ENCODE measurements at regions not wholly inside any gene's neighbourhood (a gene's known extent, or its start where the extent isn't known, plus 50 kb on each side); places are given as distances from the start of the nearest gene placed in this dataset.

GRCh38 chr11:97764605-97765004, 1256.1 kb upstream of the CNTN5 start:
- ATAC-seq (ENCODE audit: low read depth) (no peak), DNase-seq (no peak)
- no CpG with 5 or more reads among the region's 2 CpGs for WGBS (ENCODE audit: insufficient coverage)
- no peaks in the 10 kb centered on the region for H3K9me3 Mint-ChIP-seq (ENCODE audit: insufficient read depth)
- no peak overlapping the region for H3K9ac ChIP-seq (ENCODE audit: low read length)
- intact Hi-C loops (cut with micrococcal nuclease) = no loop called here
- H3K79me2 ChIP-seq (ENCODE audit: control insufficient read depth, insufficient read depth, low read length) = no peaks in the 10 kb centered on the region
- H3K4me1 Mint-ChIP-seq = no peaks in the 10 kb centered on the region
- ChIA-PET CTCF (no interaction called here), POLR2A (no interaction called here)
- no peak for TF ChIP-seq EZH2 (IDR thresholded peaks at IDR 0.05; ENCODE audit: borderline replicate concordance, insufficient read depth, low read depth, low read length, poor library complexity, severe bottlenecking)
- TF ChIP-seq, protein P1, sequence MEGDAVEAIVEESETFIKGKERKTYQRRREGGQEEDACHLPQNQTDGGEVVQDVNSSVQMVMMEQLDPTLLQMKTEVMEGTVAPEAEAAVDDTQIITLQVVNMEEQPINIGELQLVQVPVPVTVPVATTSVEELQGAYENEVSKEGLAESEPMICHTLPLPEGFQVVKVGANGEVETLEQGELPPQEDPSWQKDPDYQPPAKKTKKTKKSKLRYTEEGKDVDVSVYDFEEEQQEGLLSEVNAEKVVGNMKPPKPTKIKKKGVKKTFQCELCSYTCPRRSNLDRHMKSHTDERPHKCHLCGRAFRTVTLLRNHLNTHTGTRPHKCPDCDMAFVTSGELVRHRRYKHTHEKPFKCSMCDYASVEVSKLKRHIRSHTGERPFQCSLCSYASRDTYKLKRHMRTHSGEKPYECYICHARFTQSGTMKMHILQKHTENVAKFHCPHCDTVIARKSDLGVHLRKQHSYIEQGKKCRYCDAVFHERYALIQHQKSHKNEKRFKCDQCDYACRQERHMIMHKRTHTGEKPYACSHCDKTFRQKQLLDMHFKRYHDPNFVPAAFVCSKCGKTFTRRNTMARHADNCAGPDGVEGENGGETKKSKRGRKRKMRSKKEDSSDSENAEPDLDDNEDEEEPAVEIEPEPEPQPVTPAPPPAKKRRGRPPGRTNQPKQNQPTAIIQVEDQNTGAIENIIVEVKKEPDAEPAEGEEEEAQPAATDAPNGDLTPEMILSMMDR (IDR thresholded peaks at IDR 0.05) = no peak
- no peak overlapping the region for H3K27ac Mint-ChIP-seq
- H3K4me2 ChIP-seq (replicated peaks; ENCODE audit: low read depth, low read length, poor library complexity, severe bottlenecking) = no peak overlapping the region
- H3K4me1 ChIP-seq (ENCODE audit: control insufficient read depth in 2 of 2, insufficient read depth in 2 of 2, low read length in 2 of 2) = no peaks in the 10 kb centered on the region
- H4K20me1 ChIP-seq (ENCODE audit: control insufficient read depth, insufficient read depth, low read length, poor library complexity, severe bottlenecking) = no peaks in the 10 kb centered on the region
- H3K27me3 ChIP-seq (replicated peaks in 1 of 4; ENCODE audit: control extremely low read depth in 1 of 4, control insufficient read depth in 3 of 4, insufficient read depth in 4 of 4, low read length in 3 of 4) = no peaks in the 10 kb centered on the region
- H3K9me3 ChIP-seq (ENCODE audit: control extremely low read depth in 1 of 3, control insufficient read depth in 2 of 3, insufficient read depth in 1 of 3, low read length in 2 of 3) = no peaks in the 10 kb centered on the region
- H3K4me3 Mint-ChIP-seq = no peak overlapping the region
- no peaks in the 10 kb centered on the region for H3K36me3 ChIP-seq (replicated peaks in 1 of 2; ENCODE audit: control extremely low read depth in 1 of 2, control insufficient read depth in 1 of 2, extremely low read depth in 1 of 2, insufficient read depth in 2 of 2, low read length in 1 of 2)
- no peaks in the 10 kb centered on the region for H3K27me3 Mint-ChIP-seq
- H2AFZ ChIP-seq (ENCODE audit: insufficient read depth, low read depth, low read length, poor library complexity, severe bottlenecking) = no peak overlapping the region
- no peak overlapping the region for H3K27ac ChIP-seq (ENCODE audit: low read length in 2 of 2)
- no peak overlapping the region for H3K4me3 ChIP-seq (ENCODE audit: control extremely low read depth in 1 of 5, extremely low read depth in 1 of 5, insufficient read depth in 1 of 5, low read depth in 2 of 5, low read length in 4 of 5)

GRCh38 chr11:97770570-97770969, 1250.2 kb upstream of the CNTN5 start:
- DNase-seq = no peak
- no peaks in the 10 kb centered on the region for H3K9me3 ChIP-seq (ENCODE audit: control extremely low read depth in 1 of 3, control insufficient read depth in 2 of 3, insufficient read depth in 1 of 3, low read length in 2 of 3)
- Mint-ChIP-seq H3K27ac (no peak overlapping the region), H3K9me3 (ENCODE audit: insufficient read depth) (peaks cover 3% of the 10 kb centered on the region), H3K4me1 (no peaks in the 10 kb centered on the region), H3K27me3 (no peaks in the 10 kb centered on the region), H3K4me3 (no peak overlapping the region)
- H3K27ac ChIP-seq (ENCODE audit: low read length in 2 of 2) = no peak overlapping the region
- H3K9ac ChIP-seq (ENCODE audit: low read length) = no peak overlapping the region
- no peaks in the 10 kb centered on the region for H3K36me3 ChIP-seq (replicated peaks in 1 of 2; ENCODE audit: control extremely low read depth in 1 of 2, control insufficient read depth in 1 of 2, extremely low read depth in 1 of 2, insufficient read depth in 2 of 2, low read length in 1 of 2)
- CTCF ChIA-PET = no interaction called here
- no peaks in the 10 kb centered on the region for H3K79me2 ChIP-seq (ENCODE audit: control insufficient read depth, insufficient read depth, low read length)
- WGBS (ENCODE audit: insufficient coverage) = 57% methylated on average over 1 of the region's 1 CpG
- H4K20me1 ChIP-seq (ENCODE audit: control insufficient read depth, insufficient read depth, low read length, poor library complexity, severe bottlenecking) = no peaks in the 10 kb centered on the region
- intact Hi-C loops (cut with micrococcal nuclease) = no loop called here
- no peak overlapping the region for H3K4me2 ChIP-seq (replicated peaks; ENCODE audit: low read depth, low read length, poor library complexity, severe bottlenecking)
- no peaks in the 10 kb centered on the region for H3K4me1 ChIP-seq (ENCODE audit: control insufficient read depth in 2 of 2, insufficient read depth in 2 of 2, low read length in 2 of 2)
- TF ChIP-seq, protein P1 (IDR thresholded peaks at IDR 0.05) = no peak
- no peak for TF ChIP-seq EZH2 (IDR thresholded peaks at IDR 0.05; ENCODE audit: borderline replicate concordance, insufficient read depth, low read depth, low read length, poor library complexity, severe bottlenecking)
- no peaks in the 10 kb centered on the region for H3K27me3 ChIP-seq (replicated peaks in 1 of 4; ENCODE audit: control extremely low read depth in 1 of 4, control insufficient read depth in 3 of 4, insufficient read depth in 4 of 4, low read length in 3 of 4)
- H2AFZ ChIP-seq (ENCODE audit: insufficient read depth, low read depth, low read length, poor library complexity, severe bottlenecking) = no peak overlapping the region
- ATAC-seq (ENCODE audit: low read depth) = no peak
- no peak overlapping the region for H3K4me3 ChIP-seq (ENCODE audit: control extremely low read depth in 1 of 5, extremely low read depth in 1 of 5, insufficient read depth in 1 of 5, low read depth in 2 of 5, low read length in 4 of 5)
- POLR2A ChIA-PET = no interaction called here
